Activated CD8-positive, alpha-beta memory T cell treated with anti-CD3 and anti-CD28 coated beads for 36 hours (primary cell): ENCODE measurements at regions not wholly inside any gene's neighbourhood (a gene's known extent, or its start where the extent isn't known, plus 50 kb on each side); places are given as distances from the start of the nearest gene placed in this dataset.
"Not testable (repeated sequence)": the region's sequence is repeated elsewhere in the genome, so short reads cannot be mapped to it uniquely, and the experiment has no call there.

ENCODE experiments used
- CTCF ChIA-PET: fragments of 350-600 bp; sonication (Branson Sonifier 250); formaldehyde crosslinking; loops from one replicate; lab custom pipeline; 2021; ENCODE audit warnings: antibody characterized with exemption; lab: Charles Lee
- POLR2A ChIA-PET: fragments of 350-600 bp; sonication (Branson Sonifier 250); formaldehyde crosslinking; loops from one replicate; lab custom pipeline; 2021; ENCODE audit warnings: antibody characterized with exemption; lab: Charles Lee

DNA sequence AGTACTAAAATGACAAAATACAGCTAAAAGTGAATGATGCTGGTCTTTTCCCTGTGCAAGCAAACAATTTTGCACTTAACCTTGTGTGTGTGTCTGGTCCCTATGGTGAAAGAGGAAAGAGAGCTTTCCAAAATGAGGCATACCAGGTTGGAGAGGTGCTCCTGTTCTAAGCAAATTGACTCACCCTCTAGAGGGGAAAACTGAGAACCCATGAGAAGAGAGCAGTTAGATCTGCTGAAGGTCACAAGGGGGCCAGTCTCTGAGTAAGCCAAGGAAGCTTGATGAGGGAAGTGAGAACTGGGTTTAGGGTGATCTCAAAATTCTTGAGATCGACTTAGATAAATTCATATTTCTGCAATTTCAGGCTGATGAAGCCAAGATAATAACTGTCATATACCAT, 157.5 kb upstream of the TBX18 start:
- CTCF ChIA-PET, result no interaction called here
- POLR2A ChIA-PET, result no interaction called here

DNA sequence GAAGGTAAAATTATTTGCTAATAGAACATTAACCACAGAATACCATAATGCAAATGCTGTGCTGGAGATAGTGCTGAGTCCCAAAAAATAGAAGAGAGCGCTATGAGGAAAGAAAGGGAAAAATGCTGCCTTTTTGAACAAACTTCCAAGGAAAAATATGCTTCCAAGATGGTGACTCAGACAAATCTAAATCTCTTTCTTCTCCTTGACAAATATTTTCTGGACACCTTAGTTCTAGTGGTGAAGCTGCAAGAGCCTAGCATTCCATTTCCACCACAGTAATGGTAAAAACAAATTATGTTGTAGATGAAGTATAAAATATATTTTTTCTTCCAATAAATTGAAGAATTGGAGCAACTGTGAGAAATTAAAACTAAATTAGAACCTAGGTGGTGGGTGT, 155.6 kb upstream of the TBX18 start:
- CTCF ChIA-PET, result no interaction called here
- POLR2A ChIA-PET, result no interaction called here

DNA sequence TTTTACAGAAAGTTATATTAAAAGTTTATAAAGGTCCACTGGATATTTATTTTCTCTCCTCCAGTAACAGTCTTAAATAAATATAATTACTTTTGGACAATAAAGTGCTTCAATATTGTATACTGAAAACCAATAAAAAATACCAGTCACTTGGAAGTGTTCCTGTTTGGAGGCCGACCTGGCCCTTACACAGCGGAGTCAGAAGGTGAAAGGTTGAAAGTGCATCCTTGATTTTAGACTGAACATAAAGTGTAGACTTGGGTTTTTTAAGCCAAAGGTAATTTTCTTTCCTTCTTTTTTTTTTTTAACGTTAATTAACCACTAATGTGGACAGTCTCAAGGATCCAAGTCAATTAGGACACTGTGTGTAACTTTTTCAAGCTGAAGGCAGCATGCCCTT, 152.3 kb upstream of the TBX18 start:
- ChIA-PET POLR2A (no interaction called here), CTCF (no interaction called here)

DNA sequence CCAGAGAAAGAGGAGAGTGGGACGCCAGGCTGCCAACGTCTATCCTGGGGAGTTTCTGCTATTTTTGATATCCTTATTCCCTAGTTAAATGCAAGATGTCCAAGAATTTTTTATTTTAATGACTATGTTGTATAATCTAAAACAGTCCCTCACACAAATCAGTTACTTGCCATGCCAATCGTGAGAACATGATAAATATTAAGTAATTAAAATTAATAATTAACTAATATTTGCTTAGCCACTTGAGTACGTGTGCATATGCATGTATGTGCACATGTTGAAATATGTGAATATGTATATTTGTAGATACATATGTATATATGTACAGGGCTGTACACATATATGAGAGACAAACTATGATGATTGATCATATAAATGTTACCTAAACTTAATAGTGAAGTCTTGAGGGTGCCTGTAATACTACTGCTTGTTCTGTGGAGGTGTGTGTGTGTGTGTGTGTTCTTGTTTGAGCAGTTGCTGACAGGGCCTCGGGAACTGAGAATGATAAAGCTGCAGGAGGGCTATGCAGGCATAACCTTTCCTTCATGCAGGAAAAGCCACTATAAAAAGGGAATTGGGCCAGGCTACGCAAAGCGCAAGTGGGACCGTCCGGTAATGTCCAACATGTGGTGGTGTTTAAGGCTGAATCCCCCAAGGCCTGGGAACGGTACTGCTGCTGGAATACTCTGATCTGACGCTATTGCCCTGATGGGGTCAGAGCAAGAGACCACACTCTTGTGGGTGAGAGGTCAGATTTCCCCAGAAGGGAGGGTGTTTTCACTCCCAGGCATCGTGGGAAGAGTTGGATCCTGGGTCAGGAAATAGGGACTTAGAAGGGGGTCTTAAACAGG, 148.3 kb upstream of the TBX18 start:
- ChIA-PET CTCF (no interaction called here), POLR2A (no interaction called here)

DNA sequence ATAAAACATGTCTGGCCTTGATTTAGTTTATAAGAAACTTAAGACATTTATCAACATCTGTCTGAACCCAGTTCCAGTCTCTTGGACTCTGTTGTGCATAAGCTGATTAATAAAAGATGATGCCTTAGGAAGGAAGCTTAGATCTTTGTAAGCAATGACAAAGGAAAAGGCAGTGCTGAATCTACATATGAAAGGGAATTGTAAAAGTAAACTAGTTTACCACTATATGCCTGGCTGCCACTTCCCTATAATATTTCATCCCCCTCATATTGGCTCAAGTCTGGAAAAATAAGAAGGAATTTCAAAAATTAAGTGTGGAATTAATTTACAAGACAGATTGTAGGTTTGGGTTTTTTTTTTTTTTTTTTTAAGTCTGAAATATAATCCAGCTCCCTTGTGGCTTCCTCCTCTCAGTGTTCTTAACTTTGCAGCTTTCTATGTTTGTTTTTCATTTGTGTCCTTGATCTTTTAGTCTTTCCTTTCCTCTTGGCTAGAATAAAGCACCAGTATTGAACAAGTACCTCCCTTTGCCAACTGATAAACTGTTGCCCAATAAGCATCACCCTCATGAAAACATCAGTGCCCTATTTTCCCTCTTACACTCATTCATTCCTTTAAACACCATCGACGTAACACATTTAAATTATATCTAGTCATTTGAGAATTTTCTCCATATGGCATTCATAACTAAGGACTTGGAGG, 146.7 kb upstream of the TBX18 start:
- ChIA-PET POLR2A (no interaction called here), CTCF (no interaction called here)

DNA sequence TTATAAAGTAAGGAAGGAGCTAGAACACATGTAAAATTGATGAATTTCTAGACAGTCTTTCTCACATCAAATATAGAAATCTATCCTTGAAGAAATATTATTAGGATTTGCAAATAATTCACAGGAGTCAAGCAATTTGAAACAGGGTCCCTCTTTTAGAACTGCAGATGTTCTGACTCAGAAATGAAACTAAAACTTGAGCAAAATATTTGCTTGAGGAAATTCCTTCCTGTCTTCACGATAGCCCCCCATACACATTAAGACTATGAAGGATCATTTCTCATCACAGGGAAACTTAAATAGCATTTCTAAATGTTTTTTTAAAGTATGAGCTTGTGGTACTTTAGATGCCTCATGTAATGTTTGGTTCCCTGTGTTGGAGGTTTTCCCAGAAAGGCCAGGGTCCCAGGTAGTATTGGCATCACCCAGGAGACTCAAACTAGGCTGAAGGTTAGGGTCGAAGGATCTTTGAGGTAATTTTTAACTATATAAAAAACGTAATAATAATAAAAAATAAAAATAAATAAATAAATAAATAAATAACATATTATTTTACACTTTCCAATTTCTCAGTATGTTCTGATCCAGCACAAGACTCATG, 144.0 kb upstream of the TBX18 start:
- POLR2A ChIA-PET, result no interaction called here
- CTCF ChIA-PET, result no interaction called here

DNA sequence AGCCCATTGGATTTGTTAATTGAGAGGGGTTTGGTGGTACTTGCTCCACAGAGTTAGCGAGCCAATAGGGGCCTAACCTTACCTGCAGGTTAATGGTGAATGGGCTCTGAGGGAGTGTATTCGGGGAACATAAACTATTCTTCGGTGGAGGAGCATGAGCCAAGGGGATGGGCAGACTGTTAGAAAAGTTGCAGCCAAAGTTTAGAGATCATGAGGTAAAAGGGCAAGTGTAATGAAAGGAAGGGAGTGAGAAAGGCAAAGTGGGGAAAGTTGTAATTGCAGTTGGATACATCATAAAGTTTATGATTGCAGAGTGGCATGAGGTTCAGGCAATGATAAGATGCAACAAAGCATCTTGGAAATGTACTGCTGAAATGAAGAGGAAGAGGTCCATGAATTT, 142.1 kb upstream of the TBX18 start:
- CTCF ChIA-PET, result no interaction called here
- POLR2A ChIA-PET, result no interaction called here

DNA sequence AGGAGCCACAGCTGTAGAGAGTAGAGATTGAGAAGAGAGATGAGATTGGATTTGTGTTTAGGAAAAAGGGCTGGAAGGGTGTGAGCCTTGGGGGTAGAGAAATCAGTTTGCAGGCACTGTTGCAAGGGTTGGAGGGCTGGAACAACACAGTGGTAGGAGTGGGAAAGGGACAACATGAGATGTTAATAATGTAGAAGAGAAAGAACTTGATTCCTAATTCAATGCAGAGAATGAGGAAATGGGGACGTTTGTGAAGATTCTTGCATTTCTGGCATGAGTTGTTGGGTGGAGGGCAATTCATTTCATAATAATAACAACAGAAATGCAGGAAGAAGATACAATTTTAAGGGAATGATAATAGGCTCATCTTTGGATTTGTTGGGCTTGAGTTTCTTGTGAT, 141.4 kb upstream of the TBX18 start:
- CTCF ChIA-PET, result no interaction called here
- POLR2A ChIA-PET, result no interaction called here

DNA sequence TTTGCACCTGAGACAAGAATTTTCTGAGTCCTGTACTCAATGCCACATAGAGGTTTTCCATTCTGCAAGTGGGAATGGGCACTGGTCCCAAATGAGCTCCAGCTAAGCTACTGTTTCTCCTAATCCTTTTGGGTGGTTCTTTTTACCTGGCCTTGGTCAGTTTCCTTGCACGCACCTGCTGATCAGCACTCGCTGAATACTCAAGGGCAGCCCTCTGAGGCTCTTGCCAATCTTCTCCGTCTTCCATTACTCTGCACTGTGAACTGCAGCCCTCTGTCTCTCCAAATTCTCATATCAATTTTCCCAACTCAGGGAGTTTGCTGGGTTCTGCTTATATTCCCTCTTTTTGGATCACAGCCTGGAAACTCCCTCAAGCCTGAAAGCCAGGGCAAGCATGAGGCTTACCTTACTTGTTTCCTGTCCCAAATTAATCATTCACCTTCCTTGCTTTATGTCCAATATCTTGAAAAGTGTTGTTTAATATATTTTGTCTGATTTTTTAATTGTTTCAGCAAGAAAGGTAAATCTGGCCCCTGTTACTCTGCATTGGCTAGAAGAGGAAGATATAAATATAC, 138.0 kb upstream of the TBX18 start:
- ChIA-PET POLR2A (no interaction called here), CTCF (no interaction called here)

DNA sequence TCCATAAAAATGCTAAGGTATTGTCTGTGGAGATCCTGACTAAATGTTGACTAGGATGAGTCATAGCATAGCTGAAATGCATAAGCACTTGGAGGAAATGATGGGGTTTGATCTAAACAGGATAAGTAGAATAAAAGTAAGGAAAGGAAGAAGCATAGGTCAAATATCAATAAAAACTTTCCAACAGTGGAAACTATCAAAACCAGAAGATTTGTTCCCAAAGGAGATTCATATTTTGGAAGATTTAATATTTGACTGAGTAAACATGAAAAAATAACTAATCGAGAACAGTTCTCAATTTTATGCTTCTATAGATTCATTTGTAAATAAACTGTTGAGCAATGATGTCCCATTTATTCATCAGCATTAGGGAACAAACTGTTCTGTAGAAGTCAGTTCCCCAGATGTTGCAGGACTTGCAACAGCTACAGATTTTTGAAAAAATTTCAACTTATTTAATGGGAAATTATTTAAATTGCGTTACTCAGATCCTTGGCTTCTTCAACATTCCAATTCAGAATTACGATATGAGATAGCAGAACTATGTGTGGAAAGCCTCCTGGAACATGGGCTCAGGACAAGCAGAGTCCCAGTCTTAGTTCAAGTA, 133.7 kb upstream of the TBX18 start:
- CTCF ChIA-PET, result no interaction called here
- POLR2A ChIA-PET, result no interaction called here

DNA sequence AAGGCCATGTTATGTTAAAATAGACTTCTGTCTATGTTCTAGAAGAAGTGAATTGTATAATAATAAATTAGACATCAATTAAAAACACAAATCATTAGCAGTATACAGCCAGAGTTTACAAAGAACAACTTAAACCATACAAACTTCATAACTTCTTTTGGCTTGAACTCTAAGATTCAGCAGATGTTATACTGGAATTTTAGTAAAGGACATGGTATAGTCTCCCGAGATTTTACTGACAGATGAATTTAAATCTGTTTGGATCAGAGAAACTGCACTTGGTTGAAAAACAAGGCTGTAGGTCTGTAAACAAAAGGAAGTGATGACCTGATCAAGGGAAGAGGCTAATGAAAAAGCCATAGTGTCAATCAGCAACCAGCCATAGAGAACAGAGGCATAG, 132.6 kb upstream of the TBX18 start:
- ChIA-PET POLR2A (no interaction called here), CTCF (no interaction called here)

DNA sequence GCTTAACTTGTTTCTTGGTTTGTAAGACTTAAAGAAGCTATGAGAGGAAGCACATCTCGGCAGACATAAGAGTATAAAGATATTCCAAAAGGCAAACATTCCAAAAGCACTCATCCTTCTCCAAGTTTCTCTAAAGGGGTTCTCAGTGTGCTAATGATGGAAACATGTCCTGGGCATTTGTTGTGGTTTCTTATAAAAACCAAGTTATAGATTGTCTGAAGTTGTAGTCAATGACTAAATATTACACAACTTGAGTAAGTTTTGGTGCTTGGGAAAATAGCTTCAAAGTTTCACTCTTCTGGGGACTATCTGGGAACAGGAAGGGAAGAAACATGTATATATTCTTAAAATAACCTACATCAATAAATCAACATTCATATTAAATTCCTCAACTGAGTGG, 128.3 kb upstream of the TBX18 start:
- POLR2A ChIA-PET, result no interaction called here
- CTCF ChIA-PET, result no interaction called here

DNA sequence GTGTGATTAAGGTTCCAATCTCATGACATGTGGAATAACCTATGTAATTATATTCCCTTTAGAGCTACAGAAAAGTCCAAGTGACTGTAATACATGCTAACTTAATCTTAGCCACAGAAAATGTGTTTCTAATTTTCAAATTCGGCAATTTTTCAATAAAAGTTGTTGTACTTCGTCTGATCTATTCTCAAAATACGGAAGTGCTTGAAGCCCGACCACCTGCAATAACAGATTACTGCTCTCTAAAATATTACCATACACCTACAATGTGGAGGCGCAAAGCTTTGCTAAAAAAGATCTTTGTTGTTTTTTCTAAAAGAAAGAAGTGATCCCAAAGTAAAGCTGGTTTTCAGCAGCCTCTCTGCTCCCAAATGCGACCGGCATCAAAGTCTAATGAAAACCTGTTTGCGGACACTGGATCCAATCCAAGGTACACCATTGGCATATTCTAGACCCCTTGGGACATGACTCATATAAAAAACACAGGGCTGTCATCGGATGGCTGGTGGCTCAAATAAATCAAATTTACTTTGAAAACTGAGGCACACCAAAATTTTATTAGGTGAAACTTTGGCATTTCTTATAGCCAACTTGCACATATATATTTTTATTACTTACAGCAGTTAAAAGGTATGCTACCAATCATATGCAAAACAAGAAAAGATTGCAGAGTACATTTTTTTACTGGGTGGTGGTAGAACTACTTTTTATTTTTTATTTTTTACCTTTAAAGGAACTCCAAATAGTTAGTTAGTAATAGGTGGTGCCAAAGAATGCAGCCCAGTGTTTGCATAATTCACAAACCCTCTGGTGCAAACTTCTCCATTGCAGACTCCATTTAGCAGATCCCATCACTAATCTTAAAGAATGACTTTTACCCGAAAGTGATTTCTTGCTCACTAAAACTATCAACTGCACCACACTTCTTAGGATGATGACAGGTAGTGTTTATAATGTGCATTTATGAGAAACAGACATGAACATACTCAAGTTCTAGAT, 118.7 kb upstream of the TBX18 start:
- ChIA-PET POLR2A (no interaction called here), CTCF (no interaction called here)

DNA sequence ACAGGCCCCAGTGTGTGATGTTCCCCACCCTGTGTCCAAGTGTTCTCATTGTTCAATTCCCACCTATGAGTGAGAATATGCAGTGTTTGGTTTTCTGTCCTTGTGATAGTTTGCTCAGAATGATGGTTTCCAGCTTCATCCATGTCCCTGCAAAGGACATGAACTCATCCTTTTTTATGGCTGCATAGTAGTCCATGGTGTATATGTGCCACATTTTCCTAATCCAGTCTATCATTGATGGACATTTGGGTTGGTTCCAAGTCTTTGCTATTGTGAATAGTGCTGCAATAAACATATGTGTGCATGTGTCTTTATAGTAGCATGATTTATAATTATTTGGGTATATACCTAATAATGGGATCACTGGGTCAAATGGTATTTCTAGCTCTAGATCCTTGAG, 115.0 kb upstream of the TBX18 start:
- CTCF ChIA-PET, POLR2A ChIA-PET: not testable (repeated sequence)

DNA sequence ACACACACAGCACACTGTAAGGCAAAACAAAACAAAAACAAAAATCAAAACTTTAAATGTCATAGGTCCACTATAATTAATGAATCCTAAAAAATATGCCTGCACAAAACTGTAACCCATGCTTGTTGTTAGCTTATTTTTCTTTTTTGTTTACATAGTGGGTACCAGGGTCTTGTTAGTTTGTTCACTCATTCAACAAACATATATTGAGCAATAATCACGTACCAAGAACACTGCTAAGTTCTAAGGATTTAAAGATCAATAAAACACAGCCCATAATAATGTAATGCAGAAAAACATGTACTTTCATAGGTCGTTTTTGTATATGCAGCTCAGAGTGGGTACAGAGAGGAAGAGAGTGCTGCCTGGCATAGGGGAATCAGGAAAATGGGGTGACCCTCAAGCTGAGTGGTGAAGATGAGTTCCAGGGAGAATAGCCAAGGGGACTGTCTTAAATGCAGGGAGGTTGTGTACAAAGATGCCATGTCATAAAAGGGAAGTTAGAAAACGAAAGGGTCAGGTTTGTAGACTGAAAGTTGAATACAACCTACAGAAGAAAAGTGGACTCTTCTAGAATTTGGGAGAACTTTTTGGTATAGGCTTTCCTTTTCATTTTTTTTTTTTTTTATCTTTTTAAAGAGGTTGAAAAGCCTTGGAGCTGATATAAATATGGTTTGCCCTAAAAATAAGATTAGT, 113.3 kb upstream of the TBX18 start:
- ChIA-PET POLR2A (no interaction called here), CTCF (no interaction called here)

DNA sequence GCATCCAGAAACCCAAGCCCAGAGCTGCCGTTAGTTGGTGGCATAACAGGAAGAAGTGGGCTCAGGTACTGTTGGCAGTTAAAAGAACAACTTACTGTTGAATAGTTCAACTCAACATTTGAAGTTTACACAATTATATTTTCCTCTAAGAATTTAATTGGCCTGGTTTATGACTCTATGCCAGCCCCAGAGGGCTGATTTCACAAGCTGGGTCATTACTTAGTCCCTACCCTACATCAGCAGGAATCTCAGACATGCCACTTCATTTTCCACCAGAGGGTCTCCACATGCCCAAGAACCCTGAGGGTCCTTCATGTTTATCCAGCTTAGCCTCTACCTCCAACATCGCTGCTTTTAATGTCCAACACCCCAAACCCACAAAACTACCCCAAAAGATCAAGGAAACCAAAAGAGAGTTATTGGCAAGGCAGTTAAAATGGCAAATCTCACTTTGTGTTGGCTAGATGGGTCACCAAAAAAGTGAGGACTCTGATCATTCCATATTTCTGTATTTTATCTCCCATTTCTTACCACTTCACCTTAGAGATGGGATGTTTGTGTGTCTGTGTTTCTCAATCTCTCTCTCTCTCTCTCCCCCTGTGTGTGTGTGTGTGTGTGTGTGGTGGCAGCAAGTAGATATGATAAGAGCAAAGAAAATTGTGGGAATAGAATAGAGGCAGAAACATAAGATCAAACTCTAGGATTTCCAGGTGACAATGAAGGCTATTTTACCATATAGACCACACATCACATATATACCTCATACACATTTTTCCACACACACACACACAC, 112.5 kb upstream of the TBX18 start:
- CTCF ChIA-PET, result no interaction called here
- POLR2A ChIA-PET, result no interaction called here

DNA sequence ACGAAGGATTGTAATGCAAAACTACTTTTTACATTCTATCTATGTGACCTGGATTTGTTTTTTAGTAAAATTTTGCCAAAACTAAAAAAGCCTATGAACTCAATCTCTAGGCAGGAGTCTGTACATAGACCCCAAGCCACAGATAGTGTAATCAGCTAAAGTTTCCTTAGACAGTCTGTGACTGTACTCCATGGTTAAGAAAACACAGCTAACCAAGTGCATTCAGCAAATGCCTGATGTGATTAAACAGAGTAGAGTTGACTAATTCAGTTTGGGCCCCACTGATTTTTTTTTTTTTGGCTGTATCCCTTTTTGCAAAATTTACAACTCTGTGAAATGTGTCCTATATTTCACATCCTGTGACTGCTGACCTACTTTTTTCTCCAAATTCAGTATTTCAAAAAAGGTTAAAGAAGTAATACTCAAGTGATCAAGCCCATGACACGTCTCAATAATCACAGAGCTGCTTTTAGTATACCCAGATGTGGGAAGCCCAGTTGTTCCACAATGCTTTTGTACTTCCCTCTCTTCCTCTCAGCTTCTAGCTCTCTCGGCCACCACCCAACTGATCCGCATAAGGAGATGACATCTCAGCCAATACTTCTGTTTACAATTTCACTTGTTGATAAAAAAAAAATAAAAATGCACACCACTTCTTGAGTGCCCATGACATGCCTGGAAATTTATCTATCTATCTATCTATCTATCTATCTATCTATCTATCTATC, 108.8 kb upstream of the TBX18 start:
- CTCF ChIA-PET, result no interaction called here
- POLR2A ChIA-PET, result no interaction called here
